ENCODE measurements at regions not wholly inside any gene's neighbourhood (a gene's known extent, or its start where the extent isn't known, plus 50 kb on each side); places are given as distances from the start of the nearest gene placed in this dataset.

DNA sequence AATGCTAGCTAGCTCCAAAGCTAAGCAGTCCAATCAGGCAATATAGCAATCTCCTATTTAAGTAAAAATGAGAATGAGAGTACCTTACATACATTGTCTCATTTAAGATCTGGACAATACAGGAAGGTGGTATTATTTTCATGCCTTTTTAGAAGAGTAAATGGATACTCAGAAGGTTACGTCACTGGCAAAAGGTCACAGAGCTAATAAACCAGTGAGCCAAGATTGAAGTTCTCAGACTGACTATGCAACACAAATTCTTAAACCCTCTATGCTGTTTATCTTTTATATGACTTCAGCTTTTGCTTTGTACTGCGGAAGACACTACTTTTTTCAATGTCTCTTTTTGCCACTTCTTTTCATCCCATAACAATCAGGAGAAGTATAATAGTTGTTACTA is 135.2 kb upstream of the PRL start:
- Histone ChIP-seq H3K27ac (ENCODE audit: low read depth) (no peak overlapping the region), H3K4me1 (ENCODE audit: insufficient read depth) (no peaks in the 10 kb centered on the region), H3F3A (replicated peaks; ENCODE audit: low read depth) (no peaks in the 10 kb centered on the region), H3K79me2 (replicated peaks; ENCODE audit: insufficient read depth) (no peaks in the 10 kb centered on the region), H3K4me3 (no peak overlapping the region), H3K27me3 (ENCODE audit: insufficient read depth) (no peaks in the 10 kb centered on the region), H3K4me2 (no peak overlapping the region), H3K9me2 (ENCODE audit: insufficient read depth) (no peaks in the 10 kb centered on the region), H4K20me1 (replicated peaks; ENCODE audit: insufficient read depth) (no peaks in the 10 kb centered on the region), H3K36me3 (ENCODE audit: insufficient read depth) (no peaks in the 10 kb centered on the region), H2AFZ (0 out of 2 replicates have a peak overlapping the region, but pooled peaks have one; percentile 15)
- ATAC-seq (no peak), DNase-seq (ENCODE audit: low spot score) (no peak)
- H3K27ac Mint-ChIP-seq, result no peak overlapping the region
- no peaks in the 10 kb centered on the region for H3K9me3 Mint-ChIP-seq
- H3K36me3 Mint-ChIP-seq (ENCODE audit: low read depth), result no peaks in the 10 kb centered on the region
- TF ChIP-seq ZNF114 (CRISPR knock-in tag; IDR thresholded peaks at IDR 0.05) (no peak), JUNB (IDR thresholded peaks at IDR 0.05; ENCODE audit: unreplicated experiment) (no peak), EZH2phosphoT487 (IDR thresholded peaks at IDR 0.05; ENCODE audit: unreplicated experiment) (no peak), EZH2 (IDR thresholded peaks at IDR 0.05; ENCODE audit: low read depth, unreplicated experiment) (no peak), NANOG (IDR thresholded peaks at IDR 0.05; ENCODE audit: borderline replicate concordance) (no peak)
- TF ChIP-seq, protein P1, sequence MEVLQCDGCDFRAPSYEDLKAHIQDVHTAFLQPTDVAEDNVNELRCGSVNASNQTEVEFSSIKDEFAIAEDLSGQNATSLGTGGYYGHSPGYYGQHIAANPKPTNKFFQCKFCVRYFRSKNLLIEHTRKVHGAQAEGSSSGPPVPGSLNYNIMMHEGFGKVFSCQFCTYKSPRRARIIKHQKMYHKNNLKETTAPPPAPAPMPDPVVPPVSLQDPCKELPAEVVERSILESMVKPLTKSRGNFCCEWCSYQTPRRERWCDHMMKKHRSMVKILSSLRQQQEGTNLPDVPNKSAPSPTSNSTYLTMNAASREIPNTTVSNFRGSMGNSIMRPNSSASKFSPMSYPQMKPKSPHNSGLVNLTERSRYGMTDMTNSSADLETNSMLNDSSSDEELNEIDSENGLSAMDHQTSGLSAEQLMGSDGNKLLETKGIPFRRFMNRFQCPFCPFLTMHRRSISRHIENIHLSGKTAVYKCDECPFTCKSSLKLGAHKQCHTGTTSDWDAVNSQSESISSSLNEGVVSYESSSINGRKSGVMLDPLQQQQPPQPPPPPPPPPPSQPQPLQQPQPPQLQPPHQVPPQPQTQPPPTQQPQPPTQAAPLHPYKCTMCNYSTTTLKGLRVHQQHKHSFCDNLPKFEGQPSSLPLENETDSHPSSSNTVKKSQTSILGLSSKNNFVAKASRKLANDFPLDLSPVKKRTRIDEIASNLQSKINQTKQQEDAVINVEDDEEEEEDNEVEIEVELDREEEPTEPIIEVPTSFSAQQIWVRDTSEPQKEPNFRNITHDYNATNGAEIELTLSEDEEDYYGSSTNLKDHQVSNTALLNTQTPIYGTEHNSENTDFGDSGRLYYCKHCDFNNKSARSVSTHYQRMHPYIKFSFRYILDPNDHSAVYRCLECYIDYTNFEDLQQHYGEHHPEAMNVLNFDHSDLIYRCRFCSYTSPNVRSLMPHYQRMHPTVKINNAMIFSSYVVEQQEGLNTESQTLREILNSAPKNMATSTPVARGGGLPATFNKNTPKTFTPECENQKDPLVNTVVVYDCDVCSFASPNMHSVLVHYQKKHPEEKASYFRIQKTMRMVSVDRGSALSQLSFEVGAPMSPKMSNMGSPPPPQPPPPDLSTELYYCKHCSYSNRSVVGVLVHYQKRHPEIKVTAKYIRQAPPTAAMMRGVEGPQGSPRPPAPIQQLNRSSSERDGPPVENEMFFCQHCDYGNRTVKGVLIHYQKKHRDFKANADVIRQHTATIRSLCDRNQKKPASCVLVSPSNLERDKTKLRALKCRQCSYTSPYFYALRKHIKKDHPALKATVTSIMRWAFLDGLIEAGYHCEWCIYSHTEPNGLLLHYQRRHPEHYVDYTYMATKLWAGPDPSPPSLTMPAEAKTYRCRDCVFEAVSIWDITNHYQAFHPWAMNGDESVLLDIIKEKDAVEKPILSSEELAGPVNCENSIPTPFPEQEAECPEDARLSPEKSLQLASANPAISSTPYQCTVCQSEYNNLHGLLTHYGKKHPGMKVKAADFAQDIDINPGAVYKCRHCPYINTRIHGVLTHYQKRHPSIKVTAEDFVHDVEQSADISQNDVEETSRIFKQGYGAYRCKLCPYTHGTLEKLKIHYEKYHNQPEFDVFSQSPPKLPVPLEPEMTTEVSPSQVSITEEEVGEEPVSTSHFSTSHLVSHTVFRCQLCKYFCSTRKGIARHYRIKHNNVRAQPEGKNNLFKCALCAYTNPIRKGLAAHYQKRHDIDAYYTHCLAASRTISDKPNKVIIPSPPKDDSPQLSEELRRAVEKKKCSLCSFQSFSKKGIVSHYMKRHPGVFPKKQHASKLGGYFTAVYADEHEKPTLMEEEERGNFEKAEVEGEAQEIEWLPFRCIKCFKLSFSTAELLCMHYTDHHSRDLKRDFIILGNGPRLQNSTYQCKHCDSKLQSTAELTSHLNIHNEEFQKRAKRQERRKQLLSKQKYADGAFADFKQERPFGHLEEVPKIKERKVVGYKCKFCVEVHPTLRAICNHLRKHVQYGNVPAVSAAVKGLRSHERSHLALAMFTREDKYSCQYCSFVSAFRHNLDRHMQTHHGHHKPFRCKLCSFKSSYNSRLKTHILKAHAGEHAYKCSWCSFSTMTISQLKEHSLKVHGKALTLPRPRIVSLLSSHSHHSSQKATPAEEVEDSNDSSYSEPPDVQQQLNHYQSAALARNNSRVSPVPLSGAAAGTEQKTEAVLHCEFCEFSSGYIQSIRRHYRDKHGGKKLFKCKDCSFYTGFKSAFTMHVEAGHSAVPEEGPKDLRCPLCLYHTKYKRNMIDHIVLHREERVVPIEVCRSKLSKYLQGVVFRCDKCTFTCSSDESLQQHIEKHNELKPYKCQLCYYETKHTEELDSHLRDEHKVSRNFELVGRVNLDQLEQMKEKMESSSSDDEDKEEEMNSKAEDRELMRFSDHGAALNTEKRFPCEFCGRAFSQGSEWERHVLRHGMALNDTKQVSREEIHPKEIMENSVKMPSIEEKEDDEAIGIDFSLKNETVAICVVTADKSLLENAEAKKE (CRISPR knock-in tag; IDR thresholded peaks at IDR 0.05), result no peak
- H3K4me3 Mint-ChIP-seq, result no peak overlapping the region
- H3K4me1 Mint-ChIP-seq, result 0 out of 3 replicates have a peak, but pooled peaks cover under 1% of the 10 kb centered on the region
- no peaks in the 10 kb centered on the region for H3K27me3 Mint-ChIP-seq (ENCODE audit: insufficient read depth, low read depth, poor library complexity)

DNA sequence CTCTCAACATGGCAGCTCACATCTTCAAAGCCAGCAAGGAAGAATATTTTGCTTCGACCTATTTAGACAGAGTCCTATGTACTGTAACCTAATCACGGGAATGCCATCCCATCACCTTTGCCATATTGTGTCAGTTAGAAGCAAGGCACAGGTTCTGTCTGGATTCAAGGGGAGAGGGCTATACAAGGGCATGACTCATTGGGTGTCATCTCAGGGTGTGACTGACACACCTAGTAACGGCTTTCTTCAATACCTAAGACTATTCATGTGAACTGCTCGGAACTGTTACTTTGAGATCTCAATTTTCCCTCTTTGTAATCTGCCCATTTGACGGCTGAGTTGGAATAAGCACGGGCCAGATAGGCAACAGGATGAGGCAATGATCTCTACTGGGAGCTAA is 135.6 kb upstream of the HDGFL1 start:
- no peaks in the 10 kb centered on the region for H3K27me3 Mint-ChIP-seq (ENCODE audit: insufficient read depth, low read depth, poor library complexity)
- no peaks in the 10 kb centered on the region for H3K9me3 Mint-ChIP-seq
- Histone ChIP-seq H3F3A (replicated peaks; ENCODE audit: low read depth) (no peaks in the 10 kb centered on the region), H3K9me2 (ENCODE audit: insufficient read depth) (peaks cover 2% of the 10 kb centered on the region; the same call in 1 of the 2 replicates), H3K27ac (ENCODE audit: low read depth) (no peak overlapping the region), H4K20me1 (replicated peaks; ENCODE audit: insufficient read depth) (no peaks in the 10 kb centered on the region), H3K4me1 (ENCODE audit: insufficient read depth) (no peaks in the 10 kb centered on the region), H3K36me3 (ENCODE audit: insufficient read depth) (no peaks in the 10 kb centered on the region), H3K79me2 (replicated peaks; ENCODE audit: insufficient read depth) (no peaks in the 10 kb centered on the region), H3K4me3 (no peak overlapping the region), H2AFZ (no peak overlapping the region; the same call in 1 of the 2 replicates), H3K4me2 (no peak overlapping the region), H3K27me3 (ENCODE audit: insufficient read depth) (no peaks in the 10 kb centered on the region)
- DNase-seq (ENCODE audit: low spot score) (no peak), ATAC-seq (no peak)
- no peaks in the 10 kb centered on the region for H3K4me1 Mint-ChIP-seq
- H3K27ac Mint-ChIP-seq, result no peak overlapping the region
- H3K4me3 Mint-ChIP-seq, result no peak overlapping the region
- no peaks in the 10 kb centered on the region for H3K36me3 Mint-ChIP-seq (ENCODE audit: low read depth)
- no peak for TF ChIP-seq STAT1 (IDR thresholded peaks at IDR 0.05; ENCODE audit: unreplicated experiment)
- no peak for TF ChIP-seq EZH2phosphoT487 (IDR thresholded peaks at IDR 0.05; ENCODE audit: unreplicated experiment)
- TF ChIP-seq ZNF331 (CRISPR knock-in tag; IDR thresholded peaks at IDR 0.05; ENCODE audit: low read depth), result no peak
- TF ChIP-seq JUNB (IDR thresholded peaks at IDR 0.05; ENCODE audit: unreplicated experiment), result no peak
- no peak for TF ChIP-seq CREB1 (CRISPR knock-in tag; IDR thresholded peaks at IDR 0.05; ENCODE audit: low read depth)
- no peak for TF ChIP-seq POLR2AphosphoS5 (IDR thresholded peaks at IDR 0.05; ENCODE audit: low read depth)
- TF ChIP-seq NANOG (IDR thresholded peaks at IDR 0.05; ENCODE audit: borderline replicate concordance), result no peak
- TF ChIP-seq, protein P2, sequence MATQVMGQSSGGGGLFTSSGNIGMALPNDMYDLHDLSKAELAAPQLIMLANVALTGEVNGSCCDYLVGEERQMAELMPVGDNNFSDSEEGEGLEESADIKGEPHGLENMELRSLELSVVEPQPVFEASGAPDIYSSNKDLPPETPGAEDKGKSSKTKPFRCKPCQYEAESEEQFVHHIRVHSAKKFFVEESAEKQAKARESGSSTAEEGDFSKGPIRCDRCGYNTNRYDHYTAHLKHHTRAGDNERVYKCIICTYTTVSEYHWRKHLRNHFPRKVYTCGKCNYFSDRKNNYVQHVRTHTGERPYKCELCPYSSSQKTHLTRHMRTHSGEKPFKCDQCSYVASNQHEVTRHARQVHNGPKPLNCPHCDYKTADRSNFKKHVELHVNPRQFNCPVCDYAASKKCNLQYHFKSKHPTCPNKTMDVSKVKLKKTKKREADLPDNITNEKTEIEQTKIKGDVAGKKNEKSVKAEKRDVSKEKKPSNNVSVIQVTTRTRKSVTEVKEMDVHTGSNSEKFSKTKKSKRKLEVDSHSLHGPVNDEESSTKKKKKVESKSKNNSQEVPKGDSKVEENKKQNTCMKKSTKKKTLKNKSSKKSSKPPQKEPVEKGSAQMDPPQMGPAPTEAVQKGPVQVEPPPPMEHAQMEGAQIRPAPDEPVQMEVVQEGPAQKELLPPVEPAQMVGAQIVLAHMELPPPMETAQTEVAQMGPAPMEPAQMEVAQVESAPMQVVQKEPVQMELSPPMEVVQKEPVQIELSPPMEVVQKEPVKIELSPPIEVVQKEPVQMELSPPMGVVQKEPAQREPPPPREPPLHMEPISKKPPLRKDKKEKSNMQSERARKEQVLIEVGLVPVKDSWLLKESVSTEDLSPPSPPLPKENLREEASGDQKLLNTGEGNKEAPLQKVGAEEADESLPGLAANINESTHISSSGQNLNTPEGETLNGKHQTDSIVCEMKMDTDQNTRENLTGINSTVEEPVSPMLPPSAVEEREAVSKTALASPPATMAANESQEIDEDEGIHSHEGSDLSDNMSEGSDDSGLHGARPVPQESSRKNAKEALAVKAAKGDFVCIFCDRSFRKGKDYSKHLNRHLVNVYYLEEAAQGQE (IDR thresholded peaks at IDR 0.05; ENCODE audit: unreplicated experiment), result no peak

Data from GM23338 (cell line).